Caco-2 (cell line): ENCODE measurements at regions not wholly inside any gene's neighbourhood (a gene's known extent, or its start where the extent isn't known, plus 50 kb on each side); places are given as distances from the start of the nearest gene placed in this dataset.

Experiments used
- BruUV-seq: library from RNA; stranded (reverse); fragments of 400-500 nt; replicated peaks from 2 replicates; lab custom pipeline; 2021; lab: Mats Ljungman, UMichigan
- CTCF ChIA-PET: fragments of 300-600 bp; sonication (Branson Sonifier 250); formaldehyde crosslinking; loops from one replicate; lab custom pipeline; 2022; ENCODE audit warnings: antibody characterized with exemption; lab: Charles Lee
- POLR2A ChIA-PET: fragments of 300-600 bp; sonication (Branson Sonifier 250); formaldehyde crosslinking; loops from one replicate; lab custom pipeline; 2022; ENCODE audit warnings: antibody characterized with exemption; lab: Charles Lee
- DNase-seq, 2 experiments: peaks; one replicate each; pipeline versions ENCODE4 v3.0.0 to v3.0.0-alpha.2; 2020 to 2022
- H3K27me3 ChIP-seq: replicated peaks from 2 replicates; pipeline ENCODE4 v1.6.0; 2011; ENCODE audit warnings: low read length; ENCODE audit not compliant: control insufficient read depth, insufficient read depth
- H3K36me3 ChIP-seq: 2 replicates; pipeline ENCODE4 v1.5.1; 2011; ENCODE audit warnings: low read length; ENCODE audit not compliant: control insufficient read depth, insufficient read depth
- H3K4me1 ChIP-seq: fragments of 250-450 bp; sonication (Bioruptor Pico); 2 replicates; pipeline ENCODE4 v1.5.1; 2020; ENCODE audit warnings: mild to moderate bottlenecking
- H3K4me3 ChIP-seq: 2 replicates; pipeline ENCODE4 v1.5.1; 2011; ENCODE audit warnings: low read depth, mild to moderate bottlenecking, control low read depth, low read length
- H3K9me3 ChIP-seq: fragments of 250-450 bp; sonication (Bioruptor Pico); 2 replicates; pipeline ENCODE4 v1.5.1; 2020; ENCODE audit warnings: mild to moderate bottlenecking, moderate library complexity
- H3K27ac Mint-ChIP-seq: one replicate; pipeline ENCODE4 v1.8.0; 2022; ENCODE audit warnings: mixed read lengths; ENCODE audit not compliant: unreplicated experiment
- H3K27me3 Mint-ChIP-seq: one replicate; pipeline ENCODE4 v1.8.0; 2022; ENCODE audit warnings: mixed read lengths; ENCODE audit not compliant: insufficient read depth, unreplicated experiment
- H3K36me3 Mint-ChIP-seq: one replicate; pipeline ENCODE4 v1.8.0; 2022; ENCODE audit warnings: mild to moderate bottlenecking, mixed read lengths; ENCODE audit not compliant: insufficient read depth, unreplicated experiment
- H3K4me1 Mint-ChIP-seq: one replicate; pipeline ENCODE4 v1.8.0; 2022; ENCODE audit warnings: low read depth, mixed read lengths; ENCODE audit not compliant: unreplicated experiment
- H3K4me3 Mint-ChIP-seq: one replicate; pipeline ENCODE4 v1.8.0; 2022; ENCODE audit warnings: mild to moderate bottlenecking, moderate library complexity, mixed read lengths; ENCODE audit not compliant: unreplicated experiment
- H3K9me3 Mint-ChIP-seq: one replicate; pipeline ENCODE4 v1.8.0; 2022; ENCODE audit warnings: mixed read lengths; ENCODE audit not compliant: unreplicated experiment
- intact Hi-C: fragments of 100-400 bp; cut with micrococcal nuclease; formaldehyde crosslinking; loops from one replicate; pipeline ENCODE4 v1.10.0; 2022; ENCODE audit not compliant: unreplicated experiment
- TF ChIP-seq, protein P1 (sequence below), 2 experiments: fragments of 200-600 bp in 1 of 2; IDR thresholded peaks; 1 replicate in 1 of 2; 2 replicates in 1 of 2; pipeline versions ENCODE4 v1.5.1 to v1.8.0; 2011 to 2022; ENCODE audit warnings: antibody characterized with exemption in 1 of 2, control low read depth in 1 of 2, inconsistent platforms in 1 of 2, low read depth in 1 of 2, low read length in 1 of 2, mild to moderate bottlenecking in 1 of 2, moderate library complexity in 1 of 2; ENCODE audit not compliant: insufficient read depth in 1 of 2, severe bottlenecking in 1 of 2, unreplicated experiment in 1 of 2

- Mint-ChIP-seq H3K4me1 (no peaks in the 10 kb centered on the region), H3K27me3 (no peaks in the 10 kb centered on the region), H3K36me3 (no peaks in the 10 kb centered on the region), H3K27ac (no peak overlapping the region), H3K9me3 (no peaks in the 10 kb centered on the region), H3K4me3 (no peak overlapping the region)
- TF ChIP-seq, protein P1, sequence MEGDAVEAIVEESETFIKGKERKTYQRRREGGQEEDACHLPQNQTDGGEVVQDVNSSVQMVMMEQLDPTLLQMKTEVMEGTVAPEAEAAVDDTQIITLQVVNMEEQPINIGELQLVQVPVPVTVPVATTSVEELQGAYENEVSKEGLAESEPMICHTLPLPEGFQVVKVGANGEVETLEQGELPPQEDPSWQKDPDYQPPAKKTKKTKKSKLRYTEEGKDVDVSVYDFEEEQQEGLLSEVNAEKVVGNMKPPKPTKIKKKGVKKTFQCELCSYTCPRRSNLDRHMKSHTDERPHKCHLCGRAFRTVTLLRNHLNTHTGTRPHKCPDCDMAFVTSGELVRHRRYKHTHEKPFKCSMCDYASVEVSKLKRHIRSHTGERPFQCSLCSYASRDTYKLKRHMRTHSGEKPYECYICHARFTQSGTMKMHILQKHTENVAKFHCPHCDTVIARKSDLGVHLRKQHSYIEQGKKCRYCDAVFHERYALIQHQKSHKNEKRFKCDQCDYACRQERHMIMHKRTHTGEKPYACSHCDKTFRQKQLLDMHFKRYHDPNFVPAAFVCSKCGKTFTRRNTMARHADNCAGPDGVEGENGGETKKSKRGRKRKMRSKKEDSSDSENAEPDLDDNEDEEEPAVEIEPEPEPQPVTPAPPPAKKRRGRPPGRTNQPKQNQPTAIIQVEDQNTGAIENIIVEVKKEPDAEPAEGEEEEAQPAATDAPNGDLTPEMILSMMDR (IDR thresholded peaks at IDR 0.05; ENCODE audit: insufficient read depth in 1 of 2, low read depth in 1 of 2, low read length in 1 of 2, severe bottlenecking in 1 of 2, unreplicated experiment in 1 of 2): no peak
- intact Hi-C loops: no loop called here
- Histone ChIP-seq H3K4me3 (no peak overlapping the region), H3K4me1 (no peaks in the 10 kb centered on the region), H3K9me3 (no peaks in the 10 kb centered on the region), H3K27me3 (no peaks in the 10 kb centered on the region), H3K36me3 (no peaks in the 10 kb centered on the region)
- ChIA-PET POLR2A (no interaction called here), CTCF (no interaction called here)
- no TSS peak for BruUV-seq
- no peak for DNase-seq
Measured at GRCh38 chrX:36528661-36529060, 479.5 kb upstream of the FAM47C start.

DNA sequence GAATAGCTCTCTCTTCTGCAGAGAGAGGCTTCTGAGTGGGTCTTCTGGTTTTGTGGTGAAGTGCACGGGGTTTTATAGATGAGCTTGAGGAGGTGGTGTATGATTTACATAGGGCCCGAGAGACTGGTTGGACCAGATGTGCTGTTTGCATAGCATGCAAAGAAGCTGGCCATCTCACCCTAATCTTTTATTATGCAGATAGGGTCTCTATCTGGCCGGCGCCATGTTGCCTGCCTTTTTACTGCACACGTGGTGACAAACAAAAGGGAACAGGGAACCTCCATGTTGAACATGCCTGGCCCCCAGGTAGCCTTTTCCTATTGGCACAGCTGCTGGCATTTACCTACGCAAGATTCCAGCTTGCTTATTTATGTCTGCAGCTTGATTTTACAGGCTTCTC is 473.3 kb upstream of the FAM47C start:
- Mint-ChIP-seq H3K4me3 (no peak overlapping the region), H3K9me3 (no peaks in the 10 kb centered on the region), H3K36me3 (no peaks in the 10 kb centered on the region), H3K27me3 (no peaks in the 10 kb centered on the region), H3K4me1 (no peaks in the 10 kb centered on the region), H3K27ac (no peak overlapping the region)
- Histone ChIP-seq H3K4me1 (no peaks in the 10 kb centered on the region), H3K27me3 (no peaks in the 10 kb centered on the region), H3K36me3 (no peaks in the 10 kb centered on the region), H3K4me3 (no peak overlapping the region), H3K9me3 (no peaks in the 10 kb centered on the region)
- BruUV-seq: no TSS peak
- ChIA-PET CTCF (no interaction called here), POLR2A (no interaction called here)
- TF ChIP-seq, protein P1 (IDR thresholded peaks at IDR 0.05; ENCODE audit: insufficient read depth in 1 of 2, low read depth in 1 of 2, low read length in 1 of 2, severe bottlenecking in 1 of 2, unreplicated experiment in 1 of 2): no peak
- intact Hi-C loops: no loop called here
- DNase-seq: no peak

DNA sequence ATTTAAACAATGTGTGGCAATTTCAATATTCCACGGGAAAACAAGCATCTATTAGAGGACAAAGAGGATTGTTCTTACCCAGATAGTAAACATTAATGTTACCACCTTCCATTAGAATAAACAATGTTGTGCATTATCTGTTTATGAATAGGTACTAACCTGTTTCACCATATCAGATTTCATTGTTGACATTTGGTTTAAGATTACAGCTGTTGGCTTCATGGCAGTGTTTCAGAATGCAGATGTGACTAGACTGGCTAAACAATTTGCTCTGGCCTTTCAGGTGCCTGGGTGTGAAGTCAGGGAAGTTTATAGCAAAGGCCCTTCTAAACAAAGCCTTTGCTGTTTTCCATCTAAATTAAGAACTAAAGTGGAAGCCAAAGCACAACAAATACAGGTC is 464.7 kb upstream of the FAM47C start:
- TF ChIP-seq, protein P1 (IDR thresholded peaks at IDR 0.05; ENCODE audit: insufficient read depth in 1 of 2, low read depth in 1 of 2, low read length in 1 of 2, severe bottlenecking in 1 of 2, unreplicated experiment in 1 of 2): no peak
- Mint-ChIP-seq H3K27me3 (no peaks in the 10 kb centered on the region), H3K4me1 (no peaks in the 10 kb centered on the region), H3K9me3 (no peaks in the 10 kb centered on the region), H3K36me3 (no peaks in the 10 kb centered on the region), H3K27ac (no peak overlapping the region), H3K4me3 (no peak overlapping the region)
- CTCF ChIA-PET: no interaction called here
- Histone ChIP-seq H3K4me1 (no peaks in the 10 kb centered on the region), H3K36me3 (no peaks in the 10 kb centered on the region), H3K27me3 (no peaks in the 10 kb centered on the region), H3K4me3 (no peak overlapping the region), H3K9me3 (no peaks in the 10 kb centered on the region)
- BruUV-seq: no TSS peak
- intact Hi-C loops: no loop called here
- no peak for DNase-seq
- POLR2A ChIA-PET: no interaction called here
